Mesenchymal stem cell (in vitro differentiated cells and primary cell): ENCODE measurements at regions not wholly inside any gene's neighbourhood (a gene's known extent, or its start where the extent isn't known, plus 50 kb on each side); places are given as distances from the start of the nearest gene placed in this dataset. TPM values are rescaled to one million over a fixed set of nuclear protein-coding genes. Genes with fewer than 3 reads are reported as not detected.

Experiments
- small RNA-seq: library from polyadenylated mRNA; stranded (forward); fragments of <200 nt; extraction: miRNeasy Mini kit (QIAGEN cat#:217004); gene quantifications from one replicate; pipeline ENCODE3, GENCODE V24; 2013; ENCODE audit warnings: low read depth

Small RNAs in the stretch of these regions (small RNA-seq; reads per million reads assigned to genes)
- gene MIR548AB = not detected
- not detected for gene NDUFA4P2
- gene RNU1-43P = not detected
- not detected for gene RNU6-461P
- gene TUBBP11 = not detected
